ENCODE measurements at regions not wholly inside any gene's neighbourhood (a gene's known extent, or its start where the extent isn't known, plus 50 kb on each side); places are given as distances from the start of the nearest gene placed in this dataset.

DNA sequence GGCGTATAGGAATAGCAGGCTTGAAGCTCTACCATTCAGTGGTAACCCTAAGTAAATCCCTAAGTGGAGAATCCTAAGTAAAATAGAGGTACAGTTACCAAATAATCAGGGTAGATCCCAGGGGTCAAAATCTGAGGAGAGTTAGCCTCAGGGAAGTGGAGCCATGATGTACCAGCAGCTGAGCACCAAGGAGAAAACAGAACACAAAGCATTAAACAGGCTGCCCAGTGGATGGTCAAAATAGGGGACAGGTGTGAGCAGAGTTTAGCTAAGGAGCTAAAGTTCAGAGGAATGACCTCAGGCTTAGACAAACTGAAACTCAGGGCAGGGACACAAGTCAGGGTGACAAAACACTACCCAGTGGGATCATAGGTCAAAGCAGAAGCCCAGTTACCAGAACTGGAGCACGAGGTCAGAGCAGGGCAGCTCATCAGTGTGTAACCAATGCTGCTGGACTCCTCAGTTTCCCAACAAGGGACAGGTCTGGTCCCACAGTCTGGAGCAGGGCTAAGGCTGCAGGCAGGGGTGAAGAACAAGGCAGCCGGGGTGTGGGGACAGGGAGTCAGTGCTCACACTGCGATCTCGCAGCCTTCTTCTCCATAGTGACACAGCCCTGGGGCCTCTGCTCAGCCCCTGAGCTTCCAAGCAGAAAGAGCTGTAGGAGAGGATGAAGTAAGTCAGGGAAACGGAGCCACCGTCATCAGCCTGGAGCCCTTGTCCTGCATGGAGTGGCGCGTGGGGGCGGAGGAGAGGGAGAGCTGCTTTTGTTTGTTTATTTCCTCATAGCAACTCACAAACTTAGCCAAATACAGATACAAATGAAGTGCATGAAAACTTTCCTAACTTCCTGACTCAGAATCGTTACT is 264.0 kb downstream of the MREG start (continued):
- TF ChIP-seq, protein P1, sequence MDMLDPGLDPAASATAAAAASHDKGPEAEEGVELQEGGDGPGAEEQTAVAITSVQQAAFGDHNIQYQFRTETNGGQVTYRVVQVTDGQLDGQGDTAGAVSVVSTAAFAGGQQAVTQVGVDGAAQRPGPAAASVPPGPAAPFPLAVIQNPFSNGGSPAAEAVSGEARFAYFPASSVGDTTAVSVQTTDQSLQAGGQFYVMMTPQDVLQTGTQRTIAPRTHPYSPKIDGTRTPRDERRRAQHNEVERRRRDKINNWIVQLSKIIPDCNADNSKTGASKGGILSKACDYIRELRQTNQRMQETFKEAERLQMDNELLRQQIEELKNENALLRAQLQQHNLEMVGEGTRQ (IDR thresholded peaks at IDR 0.05; ENCODE audit: low read depth, low read length), result no peak
- TF ChIP-seq, protein P1 (CRISPR knock-in tag; IDR thresholded peaks at IDR 0.05; ENCODE audit: borderline replicate concordance), result no peak
- TF ChIP-seq, protein P2, sequence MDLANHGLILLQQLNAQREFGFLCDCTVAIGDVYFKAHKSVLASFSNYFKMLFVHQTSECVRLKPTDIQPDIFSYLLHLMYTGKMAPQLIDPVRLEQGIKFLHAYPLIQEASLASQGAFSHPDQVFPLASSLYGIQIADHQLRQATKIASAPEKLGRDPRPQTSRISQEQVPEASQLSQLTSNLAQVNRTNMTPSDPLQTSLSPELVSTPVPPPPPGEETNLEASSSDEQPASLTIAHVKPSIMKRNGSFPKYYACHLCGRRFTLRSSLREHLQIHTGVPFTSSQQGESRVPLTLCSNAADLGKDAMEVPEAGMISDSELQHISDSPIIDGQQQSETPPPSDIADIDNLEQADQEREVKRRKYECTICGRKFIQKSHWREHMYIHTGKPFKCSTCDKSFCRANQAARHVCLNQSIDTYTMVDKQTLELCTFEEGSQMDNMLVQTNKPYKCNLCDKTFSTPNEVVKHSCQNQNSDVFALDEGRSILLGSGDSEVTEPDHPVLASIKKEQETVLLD (CRISPR knock-in tag; IDR thresholded peaks at IDR 0.05; ENCODE audit: low read depth), result no peak
- TF ChIP-seq XRCC5 (optimal IDR thresholded peaks at IDR 0.05; ENCODE audit: low read length), result peak; percentile 87
- TF ChIP-seq TGIF2 (CRISPR knock-in tag; IDR thresholded peaks at IDR 0.05), result no peak
- peak; percentile 83; the same call in 1 of the 2 replicates for TF ChIP-seq ZBTB7A (CRISPR knock-in tag; IDR thresholded peaks at IDR 0.05)
- no peak for TF ChIP-seq ATF1 (CRISPR knock-in tag; IDR thresholded peaks at IDR 0.05)
- TF ChIP-seq, protein P3, sequence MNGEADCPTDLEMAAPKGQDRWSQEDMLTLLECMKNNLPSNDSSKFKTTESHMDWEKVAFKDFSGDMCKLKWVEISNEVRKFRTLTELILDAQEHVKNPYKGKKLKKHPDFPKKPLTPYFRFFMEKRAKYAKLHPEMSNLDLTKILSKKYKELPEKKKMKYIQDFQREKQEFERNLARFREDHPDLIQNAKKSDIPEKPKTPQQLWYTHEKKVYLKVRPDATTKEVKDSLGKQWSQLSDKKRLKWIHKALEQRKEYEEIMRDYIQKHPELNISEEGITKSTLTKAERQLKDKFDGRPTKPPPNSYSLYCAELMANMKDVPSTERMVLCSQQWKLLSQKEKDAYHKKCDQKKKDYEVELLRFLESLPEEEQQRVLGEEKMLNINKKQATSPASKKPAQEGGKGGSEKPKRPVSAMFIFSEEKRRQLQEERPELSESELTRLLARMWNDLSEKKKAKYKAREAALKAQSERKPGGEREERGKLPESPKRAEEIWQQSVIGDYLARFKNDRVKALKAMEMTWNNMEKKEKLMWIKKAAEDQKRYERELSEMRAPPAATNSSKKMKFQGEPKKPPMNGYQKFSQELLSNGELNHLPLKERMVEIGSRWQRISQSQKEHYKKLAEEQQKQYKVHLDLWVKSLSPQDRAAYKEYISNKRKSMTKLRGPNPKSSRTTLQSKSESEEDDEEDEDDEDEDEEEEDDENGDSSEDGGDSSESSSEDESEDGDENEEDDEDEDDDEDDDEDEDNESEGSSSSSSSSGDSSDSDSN (CRISPR knock-in tag; IDR thresholded peaks at IDR 0.05), result peak; percentile 56; the same call in 1 of the 2 replicates
- no peak for TF ChIP-seq ZNF841 (CRISPR knock-in tag; IDR thresholded peaks at IDR 0.05; ENCODE audit: borderline replicate concordance)
- no peak for TF ChIP-seq ZFAT (CRISPR knock-in tag; conservative IDR thresholded peaks at IDR 0.05)
- TF ChIP-seq ZNF274 (CRISPR knock-in tag; IDR thresholded peaks at IDR 0.05), result peak; percentile 94
- peak; percentile 99 for TF ChIP-seq ESRRA (CRISPR knock-in tag; IDR thresholded peaks at IDR 0.05; ENCODE audit: low read depth)
- TF ChIP-seq FOXK1 (CRISPR knock-in tag; IDR thresholded peaks at IDR 0.05; ENCODE audit: borderline replicate concordance, low read depth), result peak; percentile 79; the same call in 1 of the 2 replicates
- no peak; the same call in 1 of the 2 replicates for TF ChIP-seq EEA1 (CRISPR knock-in tag; IDR thresholded peaks at IDR 0.05; ENCODE audit: borderline replicate concordance)
- TF ChIP-seq, protein P4, sequence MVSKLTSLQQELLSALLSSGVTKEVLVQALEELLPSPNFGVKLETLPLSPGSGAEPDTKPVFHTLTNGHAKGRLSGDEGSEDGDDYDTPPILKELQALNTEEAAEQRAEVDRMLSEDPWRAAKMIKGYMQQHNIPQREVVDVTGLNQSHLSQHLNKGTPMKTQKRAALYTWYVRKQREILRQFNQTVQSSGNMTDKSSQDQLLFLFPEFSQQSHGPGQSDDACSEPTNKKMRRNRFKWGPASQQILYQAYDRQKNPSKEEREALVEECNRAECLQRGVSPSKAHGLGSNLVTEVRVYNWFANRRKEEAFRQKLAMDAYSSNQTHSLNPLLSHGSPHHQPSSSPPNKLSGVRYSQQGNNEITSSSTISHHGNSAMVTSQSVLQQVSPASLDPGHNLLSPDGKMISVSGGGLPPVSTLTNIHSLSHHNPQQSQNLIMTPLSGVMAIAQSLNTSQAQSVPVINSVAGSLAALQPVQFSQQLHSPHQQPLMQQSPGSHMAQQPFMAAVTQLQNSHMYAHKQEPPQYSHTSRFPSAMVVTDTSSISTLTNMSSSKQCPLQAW (CRISPR knock-in tag; IDR thresholded peaks at IDR 0.05), result peak; percentile 96
- TF ChIP-seq, protein P5, sequence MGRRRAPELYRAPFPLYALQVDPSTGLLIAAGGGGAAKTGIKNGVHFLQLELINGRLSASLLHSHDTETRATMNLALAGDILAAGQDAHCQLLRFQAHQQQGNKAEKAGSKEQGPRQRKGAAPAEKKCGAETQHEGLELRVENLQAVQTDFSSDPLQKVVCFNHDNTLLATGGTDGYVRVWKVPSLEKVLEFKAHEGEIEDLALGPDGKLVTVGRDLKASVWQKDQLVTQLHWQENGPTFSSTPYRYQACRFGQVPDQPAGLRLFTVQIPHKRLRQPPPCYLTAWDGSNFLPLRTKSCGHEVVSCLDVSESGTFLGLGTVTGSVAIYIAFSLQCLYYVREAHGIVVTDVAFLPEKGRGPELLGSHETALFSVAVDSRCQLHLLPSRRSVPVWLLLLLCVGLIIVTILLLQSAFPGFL (CRISPR knock-in tag; IDR thresholded peaks at IDR 0.05), result no peak
- peak; percentile 98 for TF ChIP-seq ZNF792 (CRISPR knock-in tag; IDR thresholded peaks at IDR 0.05)
- TF ChIP-seq TP53 (CRISPR knock-in tag; conservative IDR thresholded peaks at IDR 0.05), result no peak
- peak; percentile 100 for TF ChIP-seq SALL1 (CRISPR knock-in tag; IDR thresholded peaks at IDR 0.05)
- TF ChIP-seq SYNCRIP (IDR thresholded peaks at IDR 0.05; ENCODE audit: insufficient read depth, low read depth, low read length), result no peak

Data from HepG2 (cell line).